Activated naive CD8-positive, alpha-beta T cell treated with anti-CD3 and anti-CD28 coated beads, Interleukin-2, amount 50 U/mL, for 16 hours (primary cell): ENCODE measurements at regions not wholly inside any gene's neighbourhood (a gene's known extent, or its start where the extent isn't known, plus 50 kb on each side); places are given as distances from the start of the nearest gene placed in this dataset.

Experiments
- DNase-seq: peaks from one replicate; pipeline ENCODE4 v3.0.0-alpha.2; 2020; ENCODE audit warnings: low read depth, low spot score

DNA sequence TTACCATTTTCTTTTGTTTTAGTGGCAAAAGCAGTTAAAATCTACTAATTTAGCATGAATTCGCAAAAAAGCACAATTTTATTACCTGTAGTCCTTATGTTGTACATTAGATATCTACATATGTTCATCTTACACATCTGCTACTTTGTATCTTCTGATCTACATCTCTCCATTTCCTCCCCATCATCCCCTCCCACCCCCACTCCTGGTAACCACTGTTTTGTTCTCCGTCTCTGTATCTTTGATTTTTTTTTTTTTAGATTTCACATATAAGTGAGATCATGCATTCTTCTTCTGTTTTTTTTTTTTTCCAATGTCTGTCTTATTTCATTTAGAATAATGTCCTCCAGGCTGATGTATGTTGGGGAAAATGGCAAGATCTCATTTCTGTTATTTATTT, 922.7 kb downstream of the VRK1 start:
- no peak for DNase-seq

DNA sequence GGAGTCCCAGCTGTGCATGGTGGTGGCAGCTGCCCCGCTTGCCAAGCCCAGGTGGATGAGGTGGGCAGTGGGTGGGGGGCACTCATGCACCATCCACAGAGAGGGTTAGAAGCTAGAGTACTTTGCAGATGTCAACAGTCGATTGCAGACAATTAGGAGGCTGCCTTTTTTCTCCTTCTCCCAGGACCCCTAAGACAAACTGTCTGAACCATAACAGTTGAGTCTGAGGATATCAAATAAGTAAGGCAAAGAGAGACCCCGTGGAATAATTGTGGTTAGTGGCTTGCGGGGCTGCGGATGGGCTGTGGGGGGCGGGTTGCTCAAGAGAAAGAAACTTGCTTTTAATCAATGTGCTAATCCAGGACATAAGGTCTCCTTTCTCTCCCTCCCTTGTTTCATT, 926.2 kb downstream of the VRK1 start:
- DNase-seq = no peak

DNA sequence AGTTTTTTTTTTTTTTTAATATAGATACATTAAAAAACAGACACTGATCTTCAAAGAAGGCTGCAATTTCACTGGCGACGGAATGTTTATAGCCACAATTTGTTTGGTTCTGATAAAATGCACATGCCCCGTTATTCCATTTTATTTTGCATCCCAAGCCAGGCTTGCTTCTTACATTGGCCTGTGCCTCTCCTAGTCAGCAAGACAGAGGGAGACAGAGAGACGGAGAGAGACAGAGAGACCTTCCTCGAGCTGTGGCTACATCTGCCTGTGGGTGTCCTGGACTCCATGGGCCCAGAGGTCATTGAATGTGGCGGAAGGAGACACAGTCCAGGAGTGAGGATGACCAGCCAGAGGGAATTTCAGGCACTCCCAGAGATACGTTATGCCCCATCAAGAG, 926.6 kb downstream of the VRK1 start:
- no peak for DNase-seq

DNA sequence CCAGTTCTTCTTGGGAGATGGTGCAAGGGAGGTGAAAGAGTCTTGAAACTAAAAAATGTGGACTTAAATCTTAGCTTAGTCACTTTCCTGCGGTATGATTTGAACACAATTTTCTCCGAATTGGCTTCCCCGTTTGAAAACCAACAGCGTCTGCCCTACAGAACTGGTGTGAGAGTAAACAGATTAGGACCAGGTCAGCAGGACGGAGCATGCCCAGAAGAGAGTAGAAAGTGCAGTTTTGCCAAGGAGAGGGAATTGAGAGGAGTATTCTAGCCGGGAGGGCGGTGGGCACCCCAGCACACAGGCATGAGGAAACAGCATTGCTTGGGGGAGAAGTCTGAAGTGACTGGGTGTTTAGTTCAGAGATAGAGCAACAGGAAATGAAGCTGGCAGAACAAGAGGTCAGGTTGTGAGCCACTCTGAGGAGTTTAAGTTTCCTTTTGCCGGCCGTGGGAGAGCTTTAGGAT, 927.1 kb downstream of the VRK1 start:
- no peak for DNase-seq

DNA sequence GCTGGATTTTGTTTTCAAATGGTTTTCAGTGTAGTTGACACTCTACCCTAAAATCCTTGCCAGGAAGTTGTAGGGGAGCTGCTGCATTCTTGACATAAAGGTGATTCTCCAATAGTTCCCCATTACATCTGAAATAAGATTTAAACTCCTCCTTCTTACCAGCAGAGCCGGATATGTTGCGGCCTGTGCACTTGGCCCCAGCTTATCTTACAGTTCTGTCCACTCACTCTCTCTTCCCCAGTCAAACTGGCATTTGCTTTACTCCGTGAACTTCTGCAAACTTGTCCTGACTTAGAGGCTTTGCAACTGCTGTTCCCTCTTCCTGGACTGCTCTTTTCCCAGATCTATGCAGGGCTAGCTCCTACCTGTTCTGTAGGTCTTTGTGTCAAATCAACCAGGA, 929.5 kb downstream of the VRK1 start:
- DNase-seq = no peak

DNA sequence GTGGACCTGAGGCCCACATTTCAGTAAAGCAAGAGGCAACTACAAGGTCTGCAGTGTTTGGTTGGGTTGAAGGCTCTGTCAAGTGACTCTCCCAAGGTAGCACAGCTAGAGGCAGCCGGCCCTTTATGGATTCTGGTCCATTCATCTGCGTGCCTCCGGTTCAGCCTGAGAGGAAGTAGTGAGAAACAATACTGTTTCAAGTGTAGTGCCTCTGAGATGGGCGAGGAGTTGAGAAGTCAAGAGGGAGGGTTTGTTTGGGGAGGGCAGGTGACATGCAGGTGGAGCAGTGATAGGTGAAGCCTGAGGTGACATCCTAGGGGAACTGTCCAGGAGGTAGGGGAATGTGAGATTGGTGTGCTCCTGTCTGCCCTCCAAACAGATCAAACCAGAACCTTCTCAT, 933.5 kb downstream of the VRK1 start:
- DNase-seq = no peak

DNA sequence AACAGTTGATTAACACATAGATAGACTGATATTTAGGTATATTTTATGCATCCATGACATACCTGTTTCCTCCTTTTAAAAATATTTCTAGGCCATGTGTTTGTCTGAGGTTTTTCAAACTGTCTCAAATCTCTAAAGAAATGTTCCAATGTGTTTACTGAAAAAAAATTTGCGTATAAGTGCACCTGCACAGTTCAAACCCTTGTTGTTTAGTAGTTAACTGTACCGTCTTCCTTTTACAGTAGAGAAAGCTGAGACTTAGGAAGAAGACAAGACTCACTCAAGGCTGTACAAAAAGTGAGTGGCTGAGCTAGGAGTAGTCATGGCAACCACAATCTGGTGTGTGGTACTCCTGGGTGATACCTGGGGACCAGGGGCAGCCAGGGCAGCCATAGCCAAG, 934.6 kb downstream of the VRK1 start:
- no peak for DNase-seq

DNA sequence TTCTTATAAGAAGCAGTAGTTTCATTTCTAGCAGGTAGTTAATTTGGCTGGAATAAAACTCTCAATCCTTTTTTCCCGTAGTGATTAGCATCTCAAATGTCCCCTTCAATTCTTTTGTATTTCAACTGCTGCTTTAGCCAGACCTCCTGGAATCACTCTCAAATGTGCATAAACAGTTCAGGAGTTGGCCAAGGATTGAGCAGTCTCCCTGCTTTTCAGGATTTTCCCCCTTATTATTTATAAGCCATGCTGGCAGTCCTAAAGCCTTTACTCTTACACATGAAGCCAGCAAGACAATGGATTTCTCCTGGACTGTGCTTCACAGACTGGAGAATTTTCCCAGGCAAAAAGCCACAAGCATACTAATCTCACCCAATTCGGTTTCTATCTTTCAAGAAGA, 950.1 kb downstream of the VRK1 start:
- no peak for DNase-seq

DNA sequence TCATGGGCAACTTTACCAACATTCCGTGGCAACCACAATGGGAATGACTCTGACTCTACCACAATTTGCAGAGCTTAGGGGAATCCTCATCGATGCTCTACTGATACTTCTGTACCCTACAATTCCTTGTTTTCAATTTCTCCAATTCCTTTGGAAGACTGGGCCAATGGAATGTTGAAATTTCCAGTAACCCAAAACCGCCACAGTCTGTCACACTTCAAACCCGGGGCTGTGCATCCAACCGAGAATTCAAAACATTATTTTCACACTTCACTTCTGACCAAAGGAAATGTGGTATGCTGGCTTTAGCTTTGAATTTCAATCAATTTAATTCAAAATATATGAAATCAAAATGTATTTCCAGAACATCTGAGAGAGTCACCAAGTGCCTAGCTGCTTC, 951.4 kb downstream of the VRK1 start:
- DNase-seq = no peak

DNA sequence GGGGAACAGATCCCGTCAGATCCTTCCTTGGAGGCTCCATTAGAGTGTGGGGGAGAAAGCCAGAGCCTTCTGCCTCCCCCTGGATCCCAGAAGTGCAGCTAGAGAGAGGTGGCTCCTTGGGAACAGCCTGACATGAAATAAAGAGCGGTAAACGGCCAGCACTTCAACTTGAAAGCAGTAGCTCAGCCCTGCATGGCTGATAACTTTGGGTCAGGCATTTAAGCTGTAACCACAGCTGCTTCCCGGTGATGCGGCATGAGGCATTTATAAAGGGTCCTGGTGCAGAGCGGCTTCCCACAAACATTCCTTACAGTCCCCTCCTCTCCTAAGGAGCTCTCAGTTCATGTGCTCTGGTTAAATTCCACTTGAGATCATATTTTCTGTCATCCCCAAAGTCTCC, 960.3 kb downstream of the VRK1 start:
- DNase-seq = no peak

DNA sequence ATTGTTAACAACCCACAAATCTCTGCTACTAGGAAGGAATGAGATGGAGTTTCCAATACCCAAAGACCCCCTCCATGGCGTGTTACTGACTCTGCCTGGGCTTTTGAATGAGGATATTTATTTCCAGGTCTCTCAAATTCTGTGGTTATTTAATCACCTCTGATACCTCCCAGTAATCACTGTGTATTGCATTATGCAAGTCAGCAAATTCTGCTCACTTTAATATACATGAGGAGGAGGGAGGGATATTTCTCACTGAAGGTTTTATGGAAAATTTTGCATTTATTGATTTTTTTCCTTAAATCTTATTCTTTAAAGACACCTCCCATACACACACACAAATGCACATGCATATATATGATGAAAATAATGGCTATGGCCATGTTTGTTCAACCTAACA, 962.9 kb downstream of the VRK1 start:
- no peak for DNase-seq

DNA sequence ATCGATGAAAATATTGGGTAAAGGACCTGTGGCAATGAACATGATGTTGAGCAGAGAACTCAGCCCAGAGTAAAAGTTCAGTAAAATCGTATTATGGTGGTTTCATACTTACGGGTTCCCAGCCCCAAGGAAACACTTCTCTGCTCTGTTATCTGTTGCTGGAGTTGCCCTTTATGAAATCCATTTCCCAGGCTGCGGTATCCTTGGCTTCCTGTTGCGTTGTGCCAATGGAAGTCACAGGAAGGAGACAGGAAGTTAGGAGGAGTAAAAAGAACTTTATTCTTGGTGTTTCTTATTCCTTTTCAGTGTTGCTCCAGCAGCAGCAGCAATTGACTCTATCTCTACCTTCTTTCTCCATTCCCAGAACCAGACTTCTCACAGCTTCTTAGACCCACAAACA, 965.2 kb downstream of the VRK1 start:
- DNase-seq = no peak

DNA sequence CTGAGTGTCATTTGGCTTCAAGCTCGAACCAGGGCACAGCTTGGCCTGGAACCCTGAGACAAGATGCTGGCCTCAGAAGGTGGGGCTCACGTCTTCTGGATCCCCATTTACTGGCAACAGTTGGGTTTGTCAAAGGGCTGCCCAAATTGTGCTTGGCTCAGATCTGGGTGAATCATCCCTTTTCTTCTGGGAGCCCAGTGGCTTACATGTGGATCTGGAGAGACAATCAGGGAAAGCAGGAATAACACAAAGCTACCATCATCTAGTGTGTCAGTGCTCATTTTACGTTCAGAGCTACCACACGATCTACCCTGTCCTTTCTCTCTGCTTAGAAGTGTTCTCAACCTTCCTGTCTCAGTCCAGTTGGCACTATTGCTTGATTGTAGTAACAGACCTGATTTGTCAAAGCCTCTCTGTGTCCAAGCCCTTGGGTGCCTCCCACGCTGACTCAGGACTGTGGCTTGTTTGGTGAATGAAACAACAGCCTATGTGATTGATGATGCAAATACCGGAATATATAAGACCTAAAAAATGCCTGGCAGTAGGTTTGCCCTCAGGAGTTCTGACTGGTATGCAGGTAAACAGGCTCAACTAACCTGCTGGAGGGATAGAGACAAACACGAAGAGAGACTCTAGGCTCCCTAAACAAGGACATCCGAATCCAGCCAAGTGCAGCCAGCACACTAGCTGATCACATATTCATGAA, 974.3 kb downstream of the VRK1 start:
- no peak for DNase-seq

DNA sequence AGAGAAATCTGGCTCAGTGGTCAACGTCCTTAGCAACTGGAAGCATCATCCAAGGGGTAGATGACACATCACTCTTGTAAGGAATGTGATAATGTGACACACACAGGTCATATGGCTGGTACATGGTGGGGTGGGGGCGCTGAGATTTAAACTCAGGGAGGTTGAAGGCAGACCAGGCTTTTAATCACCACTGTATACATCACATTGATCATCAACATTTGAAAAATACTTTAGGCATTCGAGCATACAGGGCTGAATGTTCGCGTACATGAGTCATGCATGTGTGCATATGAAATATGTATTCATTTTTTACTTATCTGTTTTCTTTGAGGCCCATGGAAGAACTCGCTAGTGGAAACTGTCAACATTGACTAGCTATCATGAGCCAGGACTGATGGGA, 976.4 kb downstream of the VRK1 start:
- no peak for DNase-seq

DNA sequence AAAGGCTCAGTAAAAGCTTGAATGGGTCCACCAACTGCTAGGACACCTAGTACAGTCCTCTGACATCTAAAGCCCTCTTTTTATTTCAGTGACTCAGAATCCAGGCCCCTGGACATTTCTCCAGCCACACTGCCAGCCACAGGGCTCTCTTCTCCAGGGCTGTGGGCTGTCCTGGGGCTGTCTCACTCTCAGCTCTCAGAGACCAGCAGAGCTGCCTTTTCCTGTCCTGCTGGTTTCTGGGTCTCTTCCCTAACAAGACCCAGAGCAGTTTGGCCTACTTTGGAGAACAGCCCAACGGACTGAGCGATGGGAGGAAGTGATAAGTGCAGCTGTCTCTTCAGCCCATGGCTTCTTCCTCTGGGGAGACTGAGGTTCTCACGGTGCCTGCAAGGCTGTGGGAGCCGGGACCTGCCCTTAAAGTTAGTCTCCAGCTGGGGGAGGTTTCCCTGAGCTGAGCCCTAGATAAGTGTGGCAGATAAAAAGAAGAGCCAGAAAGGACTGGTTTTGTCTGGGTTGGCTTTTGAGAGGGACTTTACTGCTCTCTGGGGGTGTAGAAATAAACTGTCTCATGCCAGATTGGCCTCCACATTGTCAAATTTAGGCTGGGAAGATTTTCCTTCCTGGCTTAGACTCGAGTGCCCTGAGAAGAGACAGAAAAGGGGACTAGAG, 979.8 kb downstream of the VRK1 start:
- DNase-seq = no peak

DNA sequence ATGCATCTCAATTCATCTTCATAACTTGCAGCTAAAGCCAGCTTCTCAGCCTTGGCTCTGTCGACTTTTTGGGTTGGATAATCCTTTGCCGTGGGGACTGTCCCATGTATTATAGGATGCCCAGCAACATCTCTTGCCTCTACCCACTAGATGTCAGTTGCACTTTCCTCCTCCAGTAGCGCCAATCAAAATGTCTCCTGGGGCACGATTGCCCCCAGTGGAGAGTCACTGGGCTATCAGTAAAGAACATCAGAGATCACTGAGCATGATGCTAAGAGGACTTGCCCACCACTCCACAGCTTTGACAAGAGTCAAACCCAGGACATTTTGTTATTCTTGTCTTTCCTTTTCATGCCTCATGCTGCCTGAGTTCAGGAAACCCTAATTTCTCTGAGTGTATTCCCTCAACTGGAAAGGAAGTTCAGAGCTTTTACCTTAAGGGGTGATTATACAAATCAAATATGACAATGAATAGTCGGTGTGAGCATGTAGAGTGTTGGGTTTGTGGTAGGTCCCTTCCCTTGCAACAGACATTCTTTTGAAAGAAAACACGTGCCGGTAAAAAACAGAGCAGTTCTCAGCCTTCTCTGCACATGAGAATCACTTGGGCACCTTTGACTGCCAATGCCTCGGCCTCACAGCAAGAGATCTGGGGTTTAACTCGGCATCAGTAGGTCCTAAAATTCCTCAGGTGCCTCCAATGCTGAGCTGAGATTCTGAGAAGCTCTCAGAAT, 980.6 kb downstream of the VRK1 start:
- DNase-seq = no peak

DNA sequence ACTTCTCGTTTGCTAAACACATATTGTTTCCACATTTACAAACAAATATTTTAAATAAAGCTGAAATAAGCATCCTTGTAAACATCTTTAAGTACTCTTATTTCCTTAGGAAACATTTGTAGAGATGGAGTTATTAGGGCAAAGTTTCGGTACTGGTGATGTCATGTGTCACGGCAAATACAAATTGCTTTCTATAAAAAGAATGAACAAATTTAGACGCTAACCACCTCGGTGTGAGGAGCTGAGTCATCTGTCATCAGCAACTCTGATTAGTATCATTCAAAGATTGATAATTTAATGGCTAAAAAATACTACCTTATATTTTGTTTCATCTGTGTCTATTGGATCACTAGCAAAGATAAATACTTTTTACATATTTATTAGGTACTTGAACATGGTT, 982.0 kb downstream of the VRK1 start:
- DNase-seq = no peak

DNA sequence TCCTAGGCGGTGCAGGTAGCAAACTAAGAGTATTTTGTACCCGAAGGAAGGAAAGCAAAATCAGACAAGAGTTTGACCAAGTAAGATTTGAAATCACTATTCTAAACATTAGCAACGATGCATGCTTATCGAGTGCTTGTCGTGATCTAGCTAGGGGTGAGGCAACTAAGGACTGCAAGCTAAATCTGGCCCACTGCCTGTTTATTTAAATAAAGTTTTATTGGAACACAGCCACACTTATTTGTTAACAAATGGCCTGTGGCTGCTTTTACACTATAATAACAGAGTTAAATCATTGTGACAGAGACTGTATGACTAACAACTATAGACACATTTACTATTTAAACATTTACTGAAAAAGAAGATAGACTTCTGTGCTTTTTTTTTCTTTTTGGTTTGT, 983.6 kb downstream of the VRK1 start:
- DNase-seq = no peak

DNA sequence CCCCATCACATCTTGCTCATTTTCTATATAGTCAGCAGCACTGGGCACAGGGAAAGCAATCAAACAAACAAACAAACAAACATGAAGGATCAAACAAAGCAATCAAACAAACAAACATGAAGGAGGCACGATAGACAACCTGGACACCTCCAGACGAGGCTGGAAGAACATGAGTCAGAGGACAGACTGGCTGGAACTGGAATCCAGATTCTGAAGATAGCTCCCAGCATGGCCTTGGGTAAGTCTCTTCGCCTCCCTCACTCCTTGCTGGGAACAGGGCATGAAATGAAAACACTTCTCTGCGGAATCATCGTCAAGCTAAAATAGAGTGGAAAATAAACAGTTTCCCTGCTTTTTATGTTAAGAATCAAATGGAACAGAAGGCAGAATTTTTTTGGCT, 984.8 kb downstream of the VRK1 start:
- no peak for DNase-seq

DNA sequence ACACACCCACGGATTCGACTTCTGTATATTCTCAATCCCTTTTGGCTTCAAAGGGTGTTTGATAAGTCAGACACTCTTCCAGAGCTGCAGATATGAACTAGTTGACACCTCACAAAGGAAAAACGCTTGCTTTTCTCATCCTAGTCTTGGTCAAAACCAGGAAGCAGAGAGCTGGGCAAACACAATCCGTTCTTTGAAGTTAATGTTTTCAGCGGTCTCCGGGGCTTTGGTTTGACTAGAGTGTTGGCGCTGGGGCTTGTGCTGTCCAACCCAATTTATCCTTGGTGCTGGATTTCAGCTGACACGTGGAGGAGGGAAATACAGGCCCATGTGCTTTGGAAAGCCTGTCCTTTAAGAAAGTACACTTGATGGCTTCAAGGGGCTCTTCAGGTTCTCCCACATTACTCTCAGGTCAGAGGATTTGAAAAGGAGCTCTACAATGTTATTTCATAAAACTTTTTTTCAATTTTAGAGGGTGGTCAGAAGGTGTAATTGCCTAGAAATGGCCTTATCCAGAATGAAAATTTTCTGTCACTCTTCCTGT, 985.8 kb downstream of the VRK1 start:
- DNase-seq = no peak

DNA sequence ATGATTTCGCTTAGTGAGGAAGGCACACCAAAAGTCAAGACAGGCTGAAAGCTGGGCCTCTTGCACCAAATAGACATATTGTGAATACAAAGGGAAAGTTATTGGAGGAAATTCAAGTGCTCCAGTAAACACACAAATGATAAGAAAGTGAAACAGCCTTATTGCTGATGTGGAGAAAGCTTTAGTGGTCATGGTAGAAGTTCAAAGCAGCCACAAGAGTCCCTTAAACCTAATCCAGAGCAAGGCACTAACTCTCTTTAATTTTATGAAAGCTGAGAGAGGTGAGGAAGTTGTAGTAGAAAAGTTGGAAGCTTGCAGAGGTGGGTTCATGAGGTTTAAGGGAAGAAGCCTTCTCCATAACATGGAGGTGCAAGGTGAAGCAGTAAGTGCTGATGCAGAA, 988.3 kb downstream of the VRK1 start:
- no peak for DNase-seq

DNA sequence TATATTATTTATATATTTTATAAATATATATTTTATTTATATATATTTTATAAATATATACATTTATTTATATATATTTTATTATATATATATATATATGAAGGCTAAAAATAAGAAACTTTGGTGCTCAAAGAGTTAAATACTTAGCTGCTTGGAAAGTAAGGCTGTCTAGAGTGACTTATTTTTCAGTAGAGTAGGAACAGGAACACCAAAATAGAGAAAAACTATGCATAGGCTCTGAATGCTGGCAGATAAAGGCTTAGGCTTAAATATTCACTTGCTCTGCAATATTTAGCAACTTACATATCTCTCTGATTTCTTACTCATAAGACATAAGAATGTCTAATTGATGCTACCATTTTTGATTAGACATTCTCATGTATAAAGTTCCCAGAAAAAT, 991.2 kb downstream of the VRK1 start:
- no peak for DNase-seq
